Right hindlimb (tissue), 1 donor: ENCODE measurements at regions not wholly inside any gene's neighbourhood (a gene's known extent, or its start where the extent isn't known, plus 50 kb on each side); places are given as distances from the start of the nearest gene placed in this dataset.
"Not testable (repeated sequence)": the region's sequence is repeated elsewhere in the genome, so short reads cannot be mapped to it uniquely, and the experiment has no call there.

Source experiments
- DNase-seq: peaks from one replicate; pipeline ENCODE4 v3.0.0-alpha.2; 2018

GRCh38 chr14:25431211-25432076 lies 381.5 kb upstream of the STXBP6 start:
- DNase-seq: no peak

- DNase-seq: no peak
These were observed 380.9 kb upstream of the STXBP6 start for GRCh38 chr14:25430808-25431207.

- no peak for DNase-seq
These were observed 363.1 kb upstream of the STXBP6 start for GRCh38 chr14:25412998-25413397.

- peak; percentile 53 for DNase-seq
These were observed 362.1 kb upstream of the STXBP6 start for GRCh38 chr14:25411781-25412757.

- DNase-seq: no peak
These were observed 356.9 kb upstream of the STXBP6 start for GRCh38 chr14:25406818-25407217.

GRCh38 chr14:25400607-25401206 lies 350.8 kb upstream of the STXBP6 start:
- DNase-seq: peak; percentile 41

GRCh38 chr14:25396128-25396527 lies 346.2 kb upstream of the STXBP6 start:
- DNase-seq: no peak

- DNase-seq: no peak
These were observed 344.9 kb upstream of the STXBP6 start for GRCh38 chr14:25394791-25395391.

GRCh38 chr14:25394356-25394755 lies 344.4 kb upstream of the STXBP6 start:
- no peak for DNase-seq

GRCh38 chr14:25389948-25390347 lies 340.0 kb upstream of the STXBP6 start:
- DNase-seq: no peak

GRCh38 chr14:25381498-25381897 lies 331.6 kb upstream of the STXBP6 start:
- DNase-seq: no peak

- DNase-seq: no peak
These were observed 325.7 kb upstream of the STXBP6 start for GRCh38 chr14:25375639-25376038.

GRCh38 chr14:25371068-25371467 lies 321.1 kb upstream of the STXBP6 start:
- DNase-seq: no peak

GRCh38 chr14:25370057-25370456 lies 320.1 kb upstream of the STXBP6 start:
- DNase-seq: not testable (repeated sequence)

- DNase-seq: no peak
These were observed 308.4 kb upstream of the STXBP6 start for GRCh38 chr14:25358330-25358729.

- DNase-seq: no peak
These were observed 301.3 kb upstream of the STXBP6 start for GRCh38 chr14:25351269-25351668.

GRCh38 chr14:25350802-25351201 lies 300.9 kb upstream of the STXBP6 start:
- peak; percentile 19 for DNase-seq

GRCh38 chr14:25350021-25350420 lies 300.1 kb upstream of the STXBP6 start:
- peak; percentile 24 for DNase-seq

GRCh38 chr14:25349269-25349668 lies 299.3 kb upstream of the STXBP6 start:
- DNase-seq: no peak

- no peak for DNase-seq
These were observed 290.9 kb upstream of the STXBP6 start for GRCh38 chr14:25340882-25341281.

- no peak for DNase-seq
These were observed 272.8 kb upstream of the STXBP6 start for GRCh38 chr14:25322784-25323183.

- not testable (repeated sequence) for DNase-seq
These were observed 266.1 kb upstream of the STXBP6 start for GRCh38 chr14:25316007-25316406.

GRCh38 chr14:25308244-25308643 lies 258.3 kb upstream of the STXBP6 start:
- DNase-seq: no peak
